Progenitor cell of endocrine pancreas (in vitro differentiated cells): ENCODE measurements at regions not wholly inside any gene's neighbourhood (a gene's known extent, or its start where the extent isn't known, plus 50 kb on each side); places are given as distances from the start of the nearest gene placed in this dataset.

Experiments used
- DNase-seq: peaks from one replicate; pipeline ENCODE4 v3.0.0; 2021; ENCODE audit warnings: low spot score; ENCODE audit not compliant: unreplicated experiment
- H3K27ac Mint-ChIP-seq: 2 replicates; pipeline ENCODE4 v1.8.0; 2021; ENCODE audit warnings: mild to moderate bottlenecking, moderate library complexity, mixed read lengths
- H3K27me3 Mint-ChIP-seq: 2 replicates; pipeline ENCODE4 v1.8.0; 2021; ENCODE audit warnings: mixed read lengths
- H3K36me3 Mint-ChIP-seq: 2 replicates; pipeline ENCODE4 v1.8.0; 2022; ENCODE audit warnings: mixed read lengths; ENCODE audit not compliant: insufficient read depth
- H3K4me1 Mint-ChIP-seq: 2 replicates; pipeline ENCODE4 v1.8.0; 2021; ENCODE audit warnings: low read depth, mixed read lengths
- H3K4me3 Mint-ChIP-seq: 2 replicates; pipeline ENCODE4 v1.8.0; 2021; ENCODE audit warnings: low read depth, mild to moderate bottlenecking, moderate library complexity, mixed read lengths
- H3K9me3 Mint-ChIP-seq: 2 replicates; pipeline ENCODE4 v1.8.0; 2021; ENCODE audit warnings: low read depth, mixed read lengths
- CTCF ChIP-seq: fragments of 200-600 bp; sonication (generic); IDR thresholded peaks from one replicate; pipeline ENCODE4 v1.5.0; 2021; ENCODE audit warnings: antibody characterized with exemption, mild to moderate bottlenecking; ENCODE audit not compliant: unreplicated experiment

GRCh38 chr5:153086486-153086885, 404.0 kb upstream of the GRIA1 start:
- no peak for TF ChIP-seq CTCF
- H3K9me3 Mint-ChIP-seq, result no peaks in the 10 kb centered on the region
- no peaks in the 10 kb centered on the region for H3K27me3 Mint-ChIP-seq
- no peak overlapping the region for H3K27ac Mint-ChIP-seq
- H3K36me3 Mint-ChIP-seq, result no peaks in the 10 kb centered on the region
- no peaks in the 10 kb centered on the region for H3K4me1 Mint-ChIP-seq
- H3K4me3 Mint-ChIP-seq, result no peak overlapping the region
- DNase-seq, result no peak

DNA sequence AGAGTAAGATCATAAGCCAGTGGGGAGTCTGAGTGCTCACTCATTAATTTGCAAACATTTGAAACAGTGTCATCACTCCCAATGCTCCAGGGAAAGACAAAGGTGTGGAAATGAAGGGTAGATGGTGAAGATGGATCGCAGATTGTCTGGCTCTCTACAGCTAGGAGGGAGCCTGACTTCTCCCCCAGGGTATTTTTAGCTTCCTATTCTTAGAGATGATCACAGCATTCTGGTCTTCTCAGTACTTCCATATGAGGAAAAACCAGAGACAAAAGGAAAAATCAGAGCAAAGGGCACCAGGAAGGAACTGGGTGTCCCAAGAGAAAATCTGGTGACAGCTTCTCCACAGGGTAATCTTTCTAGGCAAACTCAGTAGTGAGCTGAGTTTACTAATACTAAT, 401.9 kb upstream of the GRIA1 start:
- H3K4me1 Mint-ChIP-seq, result no peaks in the 10 kb centered on the region
- H3K36me3 Mint-ChIP-seq, result no peaks in the 10 kb centered on the region
- no peak overlapping the region for H3K27ac Mint-ChIP-seq
- no peak overlapping the region for H3K4me3 Mint-ChIP-seq
- no peak for DNase-seq
- no peaks in the 10 kb centered on the region for H3K9me3 Mint-ChIP-seq
- no peaks in the 10 kb centered on the region for H3K27me3 Mint-ChIP-seq
- TF ChIP-seq CTCF, result no peak

- Mint-ChIP-seq H3K4me3 (no peak overlapping the region), H3K36me3 (no peaks in the 10 kb centered on the region), H3K9me3 (no peaks in the 10 kb centered on the region), H3K4me1 (peaks cover 2% of the 10 kb centered on the region), H3K27me3 (no peaks in the 10 kb centered on the region), H3K27ac (no peak overlapping the region)
- no peak for DNase-seq
- no peak for TF ChIP-seq CTCF
Observed at GRCh38 chr5:153094333-153094732, 396.1 kb upstream of the GRIA1 start.

DNA sequence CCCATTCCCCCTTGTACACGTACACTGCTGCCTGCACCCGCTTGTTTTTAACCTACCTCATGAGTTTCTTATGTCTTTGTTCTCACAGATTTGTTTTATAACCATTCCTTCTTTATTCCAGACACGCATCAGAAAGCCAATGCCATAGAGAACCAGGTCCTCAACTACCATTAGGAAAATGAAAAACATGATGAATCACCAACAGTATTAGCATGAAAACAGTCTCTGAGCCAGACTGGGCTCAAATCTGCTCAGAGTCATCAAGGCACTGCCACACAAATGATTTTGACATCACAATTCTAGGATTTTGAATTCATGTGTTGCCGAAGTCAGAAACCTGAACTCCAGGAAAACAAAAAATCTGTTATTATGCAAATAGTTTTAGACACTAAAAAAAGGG, 394.1 kb upstream of the GRIA1 start:
- no peaks in the 10 kb centered on the region for H3K27me3 Mint-ChIP-seq
- no peak for TF ChIP-seq CTCF
- peaks cover 6% of the 10 kb centered on the region for H3K4me1 Mint-ChIP-seq
- no peaks in the 10 kb centered on the region for H3K9me3 Mint-ChIP-seq
- H3K36me3 Mint-ChIP-seq, result no peaks in the 10 kb centered on the region
- no peak overlapping the region for H3K4me3 Mint-ChIP-seq
- H3K27ac Mint-ChIP-seq, result no peak overlapping the region
- DNase-seq, result no peak

DNA sequence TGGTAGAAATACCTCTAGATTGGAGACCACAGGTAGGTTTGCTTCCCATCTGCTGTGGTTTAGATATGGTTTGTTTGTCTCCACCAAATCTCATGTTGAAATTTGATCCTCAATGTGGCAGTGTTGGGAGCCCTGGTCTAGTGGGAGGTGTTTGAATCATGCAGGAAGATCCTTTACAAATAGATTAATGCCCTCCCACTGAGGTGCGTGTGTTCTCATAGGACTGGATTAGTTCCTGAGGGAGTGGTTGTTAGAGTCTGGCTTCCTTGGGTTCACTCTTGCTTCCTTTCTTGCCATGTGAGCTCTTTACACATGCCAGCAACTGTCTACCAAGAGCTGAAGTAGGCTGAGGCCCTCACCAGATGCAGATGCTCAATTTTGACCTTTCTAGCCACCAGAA, 391.1 kb upstream of the GRIA1 start:
- H3K36me3 Mint-ChIP-seq, result no peaks in the 10 kb centered on the region
- no peak overlapping the region for H3K27ac Mint-ChIP-seq
- H3K4me1 Mint-ChIP-seq, result peaks cover 6% of the 10 kb centered on the region
- no peaks in the 10 kb centered on the region for H3K27me3 Mint-ChIP-seq
- no peak overlapping the region for H3K4me3 Mint-ChIP-seq
- H3K9me3 Mint-ChIP-seq, result peaks cover 7% of the 10 kb centered on the region
- DNase-seq, result no peak
- no peak for TF ChIP-seq CTCF
